ENCODE measurements at regions not wholly inside any gene's neighbourhood (a gene's known extent, or its start where the extent isn't known, plus 50 kb on each side); places are given as distances from the start of the nearest gene placed in this dataset.

GRCh38 chr22:49006207-49007012 is 821.3 kb downstream of the BRD1 start:
- no peak for TF ChIP-seq CTCF (conservative IDR thresholded peaks at IDR 0.05; ENCODE audit: low read depth, low read length)
- TF ChIP-seq POLR2A (IDR thresholded peaks at IDR 0.05; ENCODE audit: low read depth, low read length): no peak
- TF ChIP-seq RFX5 (IDR thresholded peaks at IDR 0.05; ENCODE audit: low read depth, low read length): no peak
- TF ChIP-seq CHD1 (IDR thresholded peaks at IDR 0.05; ENCODE audit: low read depth, low read length): no peak
- no peak for TF ChIP-seq RCOR1 (IDR thresholded peaks at IDR 0.05; ENCODE audit: insufficient replicate concordance, low read length)
- no peak for TF ChIP-seq RAD21 (IDR thresholded peaks at IDR 0.05; ENCODE audit: low read length)

Measured in IMR-90 (cell line).